ENCODE measurements at regions not wholly inside any gene's neighbourhood (a gene's known extent, or its start where the extent isn't known, plus 50 kb on each side); places are given as distances from the start of the nearest gene placed in this dataset.

- no peak for ATAC-seq (ENCODE audit: low read depth)
- ChIA-PET CTCF (no interaction called here), POLR2A (no interaction called here)
- H3K27ac Mint-ChIP-seq = no peak overlapping the region
- no peaks in the 10 kb centered on the region for H3K9me3 Mint-ChIP-seq
- intact Hi-C loops (cut with micrococcal nuclease) = no loop called here
- H3K4me1 Mint-ChIP-seq = peaks cover 9% of the 10 kb centered on the region
- H3K4me3 Mint-ChIP-seq = no peak overlapping the region
- no peak for DNase-seq
- no peak for TF ChIP-seq CTCF (IDR thresholded peaks at IDR 0.05)
- peaks cover 34% of the 10 kb centered on the region for H3K27me3 Mint-ChIP-seq
- no peaks in the 10 kb centered on the region for H3K36me3 Mint-ChIP-seq (ENCODE audit: low read depth)
Observed at GRCh38 chr1:87178441-87178840, 150.2 kb upstream of the LMO4 start.

GRCh38 chr1:87179076-87179810, 149.4 kb upstream of the LMO4 start:
- peaks cover 9% of the 10 kb centered on the region for H3K4me1 Mint-ChIP-seq

GRCh38 chr1:87179851-87180519, 148.7 kb upstream of the LMO4 start:
- no peaks in the 10 kb centered on the region for H3K36me3 Mint-ChIP-seq (ENCODE audit: low read depth)
- CTCF ChIA-PET = no interaction called here
- peaks cover 9% of the 10 kb centered on the region for H3K4me1 Mint-ChIP-seq
- DNase-seq = no peak
- intact Hi-C loops (cut with micrococcal nuclease) = no loop called here
- TF ChIP-seq CTCF (IDR thresholded peaks at IDR 0.05) = no peak
- no peak overlapping the region for H3K27ac Mint-ChIP-seq
- H3K4me3 Mint-ChIP-seq = no peak overlapping the region
- peaks cover 31% of the 10 kb centered on the region for H3K27me3 Mint-ChIP-seq
- POLR2A ChIA-PET = no interaction called here
- no peak for ATAC-seq (ENCODE audit: low read depth)
- H3K9me3 Mint-ChIP-seq = no peaks in the 10 kb centered on the region

More at GRCh38 chr1:87179076-87179810, 149.4 kb upstream of the LMO4 start:
- ChIA-PET CTCF (no interaction called here), POLR2A (no interaction called here)
- intact Hi-C loops (cut with micrococcal nuclease) = no loop called here
- Mint-ChIP-seq H3K27me3 (peaks cover 36% of the 10 kb centered on the region), H3K9me3 (no peaks in the 10 kb centered on the region), H3K4me3 (no peak overlapping the region), H3K27ac (no peak overlapping the region), H3K36me3 (ENCODE audit: low read depth) (no peaks in the 10 kb centered on the region)
- TF ChIP-seq CTCF (IDR thresholded peaks at IDR 0.05) = no peak
- DNase-seq = no peak
- no peak for ATAC-seq (ENCODE audit: low read depth)

- no peak for ATAC-seq (ENCODE audit: low read depth)
- H3K27ac Mint-ChIP-seq = no peak overlapping the region
- H3K4me3 Mint-ChIP-seq = no peak overlapping the region
- ChIA-PET POLR2A (no interaction called here), CTCF (no interaction called here)
- H3K36me3 Mint-ChIP-seq (ENCODE audit: low read depth) = no peaks in the 10 kb centered on the region
- H3K9me3 Mint-ChIP-seq = no peaks in the 10 kb centered on the region
- peaks cover 28% of the 10 kb centered on the region for H3K27me3 Mint-ChIP-seq
- intact Hi-C loops (cut with micrococcal nuclease) = no loop called here
- no peak for DNase-seq
- peaks cover 9% of the 10 kb centered on the region for H3K4me1 Mint-ChIP-seq
- TF ChIP-seq CTCF (IDR thresholded peaks at IDR 0.05) = no peak
Observed at GRCh38 chr1:87180682-87181081, 148.0 kb upstream of the LMO4 start.

- Mint-ChIP-seq H3K27me3 (peaks cover 26% of the 10 kb centered on the region), H3K4me1 (no peaks in the 10 kb centered on the region), H3K27ac (no peak overlapping the region), H3K9me3 (no peaks in the 10 kb centered on the region), H3K4me3 (no peak overlapping the region), H3K36me3 (ENCODE audit: low read depth) (no peaks in the 10 kb centered on the region)
- TF ChIP-seq CTCF (IDR thresholded peaks at IDR 0.05) = no peak
- CTCF ChIA-PET = no interaction called here
- DNase-seq = no peak
- POLR2A ChIA-PET = no interaction called here
- no peak for ATAC-seq (ENCODE audit: low read depth)
- intact Hi-C loops (cut with micrococcal nuclease) = no loop called here
Observed at GRCh38 chr1:87182611-87183010, 146.1 kb upstream of the LMO4 start.
